Suprapubic skin (tissue), 4 donors: ENCODE measurements at regions not wholly inside any gene's neighbourhood (a gene's known extent, or its start where the extent isn't known, plus 50 kb on each side); places are given as distances from the start of the nearest gene placed in this dataset.

Source experiments
- DNase-seq, 2 donors: peaks; one replicate each; pipeline ENCODE4 v3.0.0-alpha.2; 2019; ENCODE audit warnings: low spot score in 2 of 2
- H3K27ac ChIP-seq: fragments of 200-600 bp; sonication (generic); one replicate; pipeline ENCODE4 v1.5.1; 2019
- H3K27me3 ChIP-seq: fragments of 200-600 bp; sonication (generic); one replicate; pipeline ENCODE4 v1.5.1; 2019
- H3K36me3 ChIP-seq: fragments of 200-600 bp; sonication (generic); one replicate; pipeline ENCODE4 v1.5.1; 2019
- H3K4me1 ChIP-seq: fragments of 200-600 bp; sonication (generic); one replicate; pipeline ENCODE4 v1.5.1; 2019
- H3K4me3 ChIP-seq: fragments of 200-600 bp; sonication (generic); one replicate; pipeline ENCODE4 v1.5.1; 2019; ENCODE audit warnings: mild to moderate bottlenecking
- H3K9me3 ChIP-seq: fragments of 200-600 bp; sonication (generic); one replicate; pipeline ENCODE4 v1.5.1; 2019
- EP300 ChIP-seq: sonication (generic); formaldehyde crosslinking; IDR thresholded peaks from one replicate; pipeline ENCODE4 v1.6.1; 2017; ENCODE audit warnings: antibody characterized with exemption
- POLR2A ChIP-seq, 2 donors: fragments of 450-650 bp; IDR thresholded peaks; one replicate each; pipeline ENCODE4 v1.6.1; 2017; ENCODE audit warnings: antibody characterized with exemption in 2 of 2, mild to moderate bottlenecking in 2 of 2, moderate library complexity in 2 of 2
- POLR2AphosphoS5 ChIP-seq, 3 donors: sonication (generic); formaldehyde crosslinking; IDR thresholded peaks; one replicate each; pipeline ENCODE4 v1.6.1; 2017; ENCODE audit warnings: antibody characterized with exemption in 3 of 3
- WGBS: methylation state at CpG from one replicate; pipeline ENCODE4 v1.1.5; 2018; 5-methylcytosine and 5-hydroxymethylcytosine counted together
- TF ChIP-seq, protein P1 (sequence below), 2 donors: fragments of 200-600 bp in 1 of 2; fragments of 450-650 bp in 1 of 2; sonication (generic) in 1 of 2; IDR thresholded peaks; one replicate each; pipeline ENCODE4 v1.5.1; 2016 to 2019; ENCODE audit warnings: antibody characterized with exemption in 2 of 2, mild to moderate bottlenecking in 1 of 2, moderate library complexity in 1 of 2

DNA sequence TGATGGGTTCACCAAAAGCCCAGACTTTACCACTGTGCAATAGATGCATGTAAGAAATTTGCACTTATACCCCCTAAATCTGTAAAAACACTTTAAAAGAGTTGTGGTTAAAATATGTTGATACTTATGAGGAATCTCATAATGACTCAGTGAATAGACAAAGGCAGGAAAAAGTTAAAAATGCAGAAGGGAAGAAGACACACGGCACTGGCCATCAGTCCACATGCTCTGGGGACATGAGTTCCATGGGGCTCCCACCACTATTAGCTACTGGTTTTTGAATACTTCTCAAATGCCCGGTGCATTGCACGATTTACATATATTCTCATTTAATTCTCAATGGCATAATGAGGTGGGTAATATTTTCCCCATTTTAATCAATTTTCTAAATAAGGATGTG, 59.3 kb upstream of the BLID start:
- Histone ChIP-seq H3K36me3 (no peaks in the 10 kb centered on the region), H3K4me1 (no peaks in the 10 kb centered on the region), H3K27ac (no peak overlapping the region), H3K27me3 (no peaks in the 10 kb centered on the region), H3K9me3 (no peaks in the 10 kb centered on the region), H3K4me3 (no peak overlapping the region)
- DNase-seq, result no peak
- 86% methylated on average over 3 of the region's 3 CpGs for WGBS
- TF ChIP-seq POLR2AphosphoS5 (IDR thresholded peaks at IDR 0.05) (no peak), POLR2A (IDR thresholded peaks at IDR 0.05) (no peak), EP300 (no peak)
- TF ChIP-seq, protein P1, sequence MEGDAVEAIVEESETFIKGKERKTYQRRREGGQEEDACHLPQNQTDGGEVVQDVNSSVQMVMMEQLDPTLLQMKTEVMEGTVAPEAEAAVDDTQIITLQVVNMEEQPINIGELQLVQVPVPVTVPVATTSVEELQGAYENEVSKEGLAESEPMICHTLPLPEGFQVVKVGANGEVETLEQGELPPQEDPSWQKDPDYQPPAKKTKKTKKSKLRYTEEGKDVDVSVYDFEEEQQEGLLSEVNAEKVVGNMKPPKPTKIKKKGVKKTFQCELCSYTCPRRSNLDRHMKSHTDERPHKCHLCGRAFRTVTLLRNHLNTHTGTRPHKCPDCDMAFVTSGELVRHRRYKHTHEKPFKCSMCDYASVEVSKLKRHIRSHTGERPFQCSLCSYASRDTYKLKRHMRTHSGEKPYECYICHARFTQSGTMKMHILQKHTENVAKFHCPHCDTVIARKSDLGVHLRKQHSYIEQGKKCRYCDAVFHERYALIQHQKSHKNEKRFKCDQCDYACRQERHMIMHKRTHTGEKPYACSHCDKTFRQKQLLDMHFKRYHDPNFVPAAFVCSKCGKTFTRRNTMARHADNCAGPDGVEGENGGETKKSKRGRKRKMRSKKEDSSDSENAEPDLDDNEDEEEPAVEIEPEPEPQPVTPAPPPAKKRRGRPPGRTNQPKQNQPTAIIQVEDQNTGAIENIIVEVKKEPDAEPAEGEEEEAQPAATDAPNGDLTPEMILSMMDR (IDR thresholded peaks at IDR 0.05), result no peak

DNA sequence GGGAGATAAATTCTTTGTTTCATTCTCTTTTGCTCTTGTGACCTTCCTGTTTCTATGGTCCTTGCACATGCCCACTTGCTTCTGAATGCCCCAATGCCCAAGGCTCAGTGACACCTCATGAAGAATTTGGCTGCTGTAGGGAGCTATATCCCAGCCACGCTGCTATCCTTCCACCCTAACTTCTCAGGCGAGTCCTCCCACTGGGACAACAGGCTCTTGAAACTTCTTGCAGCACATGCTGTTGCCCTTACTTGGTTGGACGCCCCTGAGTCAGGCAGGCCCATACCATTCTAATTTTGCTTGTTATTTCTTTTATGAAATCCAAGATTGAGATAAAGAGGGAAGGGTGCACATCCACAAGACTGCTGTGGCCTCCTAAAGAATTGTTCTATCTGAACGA, 57.6 kb upstream of the BLID start:
- Histone ChIP-seq H3K9me3 (no peaks in the 10 kb centered on the region), H3K4me3 (no peak overlapping the region), H3K27me3 (no peaks in the 10 kb centered on the region), H3K4me1 (no peaks in the 10 kb centered on the region), H3K36me3 (no peaks in the 10 kb centered on the region), H3K27ac (no peak overlapping the region)
- WGBS, result 86% methylated on average over 4 of the region's 4 CpGs
- DNase-seq, result no peak
- TF ChIP-seq POLR2AphosphoS5 (IDR thresholded peaks at IDR 0.05) (no peak), EP300 (no peak), POLR2A (IDR thresholded peaks at IDR 0.05) (no peak)
- TF ChIP-seq, protein P1 (IDR thresholded peaks at IDR 0.05), result no peak

DNA sequence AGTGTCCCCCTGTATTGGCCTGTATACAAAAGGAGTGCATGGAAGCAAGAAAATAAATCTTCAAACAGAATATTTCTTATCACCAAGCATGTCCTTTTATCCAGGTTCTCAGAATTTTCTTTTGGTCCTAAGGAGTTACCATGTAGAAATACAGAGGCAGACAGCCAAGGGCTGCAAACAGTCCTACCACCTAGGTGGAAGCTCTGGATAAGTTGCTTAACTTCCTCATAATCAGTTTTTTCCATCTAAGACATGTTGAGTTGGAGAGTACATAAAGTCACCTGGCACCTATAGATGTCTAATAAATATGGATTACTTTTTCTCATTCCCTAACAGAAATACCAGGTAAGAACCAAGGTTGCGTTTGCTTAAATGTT, 57.0 kb upstream of the BLID start:
- Histone ChIP-seq H3K4me3 (no peak overlapping the region), H3K27me3 (no peaks in the 10 kb centered on the region), H3K4me1 (no peaks in the 10 kb centered on the region), H3K9me3 (no peaks in the 10 kb centered on the region), H3K27ac (no peak overlapping the region), H3K36me3 (no peaks in the 10 kb centered on the region)
- TF ChIP-seq POLR2AphosphoS5 (IDR thresholded peaks at IDR 0.05) (no peak), POLR2A (IDR thresholded peaks at IDR 0.05) (no peak), EP300 (no peak)
- TF ChIP-seq, protein P1 (IDR thresholded peaks at IDR 0.05), result no peak
- no peak for DNase-seq
- WGBS, result 86% methylated on average over 1 of the region's 1 CpG

DNA sequence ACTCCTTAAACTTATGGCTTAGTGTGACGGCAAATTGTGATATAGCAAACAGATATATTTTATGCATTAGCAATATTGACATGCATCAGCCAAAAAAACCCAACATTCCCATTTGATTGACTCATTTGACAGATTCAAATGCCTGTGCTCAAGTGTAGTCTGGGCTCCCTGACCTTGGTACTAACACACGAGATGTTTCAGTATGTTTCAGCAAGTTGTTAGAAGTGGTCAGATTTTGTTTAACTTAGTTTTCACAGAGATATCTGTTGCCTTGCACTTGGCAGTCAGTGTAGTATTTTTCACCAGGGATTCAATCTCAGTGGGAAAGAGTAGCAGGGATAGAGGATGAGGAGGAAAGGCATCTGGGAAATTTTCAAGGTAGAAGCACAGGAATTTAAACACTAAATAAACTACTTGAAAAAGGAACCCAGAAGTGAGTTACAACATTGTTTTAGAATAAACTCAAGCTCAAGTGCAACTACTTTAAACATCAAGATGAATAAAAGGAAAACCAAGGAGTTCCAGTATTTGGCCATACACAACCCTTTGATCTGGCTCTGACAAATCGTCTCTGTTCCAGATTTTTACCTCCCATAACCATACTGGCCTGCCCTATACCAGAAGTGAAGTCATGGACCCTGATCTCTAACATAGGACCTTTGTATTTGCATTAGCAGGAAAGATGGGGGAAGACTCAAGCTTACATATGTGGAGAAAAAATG, 56.5 kb upstream of the BLID start:
- no peak for DNase-seq
- 86% methylated on average over 3 of the region's 3 CpGs for WGBS
- no peaks in the 10 kb centered on the region for H3K4me1 ChIP-seq
- TF ChIP-seq POLR2A (IDR thresholded peaks at IDR 0.05), result no peak
- TF ChIP-seq, protein P1 (IDR thresholded peaks at IDR 0.05), result no peak
- no peak for TF ChIP-seq EP300
- no peak for TF ChIP-seq POLR2AphosphoS5 (IDR thresholded peaks at IDR 0.05)
- H3K27ac ChIP-seq, result no peak overlapping the region
- no peaks in the 10 kb centered on the region for H3K36me3 ChIP-seq
- no peaks in the 10 kb centered on the region for H3K27me3 ChIP-seq
- no peak overlapping the region for H3K4me3 ChIP-seq
- no peaks in the 10 kb centered on the region for H3K9me3 ChIP-seq

DNA sequence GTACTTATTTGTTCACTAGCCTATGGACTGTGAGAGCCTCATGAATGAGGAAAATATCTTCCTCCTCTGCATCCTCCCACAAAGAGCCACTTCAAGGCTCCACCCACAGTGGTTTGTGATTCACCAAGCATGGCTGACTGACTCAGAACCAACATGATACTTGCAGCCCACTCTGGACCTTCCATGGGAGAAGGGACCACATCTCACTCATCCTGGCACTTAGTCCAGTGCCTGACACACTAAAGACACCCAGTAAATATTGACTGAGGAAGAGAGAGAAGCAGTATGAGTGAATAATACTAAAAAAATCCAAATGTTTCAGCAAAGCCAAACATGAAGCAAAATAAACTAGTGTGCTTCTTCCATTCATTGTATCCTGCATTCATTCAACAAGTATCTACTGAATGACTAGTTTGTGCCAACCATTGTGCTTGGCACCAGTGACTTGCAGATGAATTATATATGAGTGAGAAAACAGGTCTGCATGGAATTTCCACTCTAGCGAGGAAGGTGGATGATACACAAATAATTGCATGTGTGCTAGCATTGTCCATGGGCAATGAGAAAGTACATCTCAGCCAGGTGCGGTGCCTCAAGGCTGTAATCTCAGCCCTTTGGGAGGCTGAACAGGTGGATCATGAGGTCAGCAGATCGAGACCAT, 54.9 kb upstream of the BLID start:
- Histone ChIP-seq H3K27me3 (no peaks in the 10 kb centered on the region), H3K36me3 (no peaks in the 10 kb centered on the region), H3K27ac (no peak overlapping the region), H3K9me3 (no peaks in the 10 kb centered on the region), H3K4me1 (no peaks in the 10 kb centered on the region), H3K4me3 (no peak overlapping the region)
- 90% methylated on average over 3 of the region's 3 CpGs for WGBS
- no peak for TF ChIP-seq POLR2AphosphoS5 (IDR thresholded peaks at IDR 0.05)
- TF ChIP-seq, protein P1 (IDR thresholded peaks at IDR 0.05), result no peak
- no peak for TF ChIP-seq EP300
- no peak for TF ChIP-seq POLR2A (IDR thresholded peaks at IDR 0.05)
- no peak for DNase-seq
